Calu3 (cell line): ENCODE measurements at regions not wholly inside any gene's neighbourhood (a gene's known extent, or its start where the extent isn't known, plus 50 kb on each side); places are given as distances from the start of the nearest gene placed in this dataset.
"Not testable (repeated sequence)": the region's sequence is repeated elsewhere in the genome, so short reads cannot be mapped to it uniquely, and the experiment has no call there.

Experiments
- BruUV-seq: library from RNA; stranded (reverse); fragments of 400-500 nt; replicated peaks from 2 replicates; lab custom pipeline; 2021; lab: Mats Ljungman, UMichigan
- CTCF ChIA-PET: fragments of 300-600 bp; sonication (Branson Sonifier 250); formaldehyde crosslinking; loops from one replicate; lab custom pipeline; 2022; ENCODE audit warnings: antibody characterized with exemption; lab: Charles Lee
- DNase-seq: peaks from one replicate; pipeline ENCODE4 v3.0.0; 2022
- H3K27ac Mint-ChIP-seq: one replicate; pipeline ENCODE4 v1.8.0; 2022; ENCODE audit warnings: mixed read lengths; ENCODE audit not compliant: unreplicated experiment
- H3K27me3 Mint-ChIP-seq: one replicate; pipeline ENCODE4 v1.8.0; 2022; ENCODE audit warnings: mixed read lengths; ENCODE audit not compliant: unreplicated experiment
- H3K36me3 Mint-ChIP-seq: one replicate; pipeline ENCODE4 v1.8.0; 2022; ENCODE audit warnings: mild to moderate bottlenecking, moderate library complexity, mixed read lengths; ENCODE audit not compliant: insufficient read depth, unreplicated experiment
- H3K4me1 Mint-ChIP-seq: one replicate; pipeline ENCODE4 v1.8.0; 2022; ENCODE audit warnings: mild to moderate bottlenecking, low read depth, mixed read lengths; ENCODE audit not compliant: unreplicated experiment
- H3K4me3 Mint-ChIP-seq: one replicate; pipeline ENCODE4 v1.8.0; 2022; ENCODE audit warnings: mild to moderate bottlenecking, low read depth, moderate library complexity, mixed read lengths; ENCODE audit not compliant: unreplicated experiment
- H3K9me3 Mint-ChIP-seq: one replicate; pipeline ENCODE4 v1.8.0; 2022; ENCODE audit warnings: low read depth, mixed read lengths; ENCODE audit not compliant: unreplicated experiment
- CTCF ChIP-seq: fragments of 200-600 bp; IDR thresholded peaks from one replicate; pipeline ENCODE4 v1.8.0; 2022; ENCODE audit warnings: antibody characterized with exemption; ENCODE audit not compliant: unreplicated experiment
- intact Hi-C: fragments of 100-400 bp; cut with micrococcal nuclease; formaldehyde crosslinking; loops from one replicate; pipeline ENCODE4 v1.10.0; 2022; ENCODE audit not compliant: unreplicated experiment

GRCh38 chr21:14616380-14617039, 70.4 kb upstream of the SAMSN1 start:
- CTCF ChIA-PET = no interaction called here
- no peaks in the 10 kb centered on the region for H3K4me1 Mint-ChIP-seq
- no peaks in the 10 kb centered on the region for H3K27me3 Mint-ChIP-seq
- no peak for TF ChIP-seq CTCF
- intact Hi-C loops = no loop called here
- no peak overlapping the region for H3K4me3 Mint-ChIP-seq
- H3K27ac Mint-ChIP-seq = no peak overlapping the region
- no TSS peak for BruUV-seq
- no peaks in the 10 kb centered on the region for H3K9me3 Mint-ChIP-seq
- no peaks in the 10 kb centered on the region for H3K36me3 Mint-ChIP-seq
- DNase-seq = no peak

GRCh38 chr21:14615359-14615974, 69.4 kb upstream of the SAMSN1 start:
- no peaks in the 10 kb centered on the region for H3K27me3 Mint-ChIP-seq
- no peak for TF ChIP-seq CTCF
- no peak overlapping the region for H3K4me3 Mint-ChIP-seq
- intact Hi-C loops = no loop called here
- no peak for DNase-seq
- H3K4me1 Mint-ChIP-seq = peaks cover 3% of the 10 kb centered on the region
- peaks cover 2% of the 10 kb centered on the region for H3K36me3 Mint-ChIP-seq
- no TSS peak for BruUV-seq
- no peak overlapping the region for H3K27ac Mint-ChIP-seq
- CTCF ChIA-PET = no interaction called here
- H3K9me3 Mint-ChIP-seq = no peaks in the 10 kb centered on the region

GRCh38 chr21:14614287-14614686, 68.2 kb upstream of the SAMSN1 start:
- intact Hi-C loops = no loop called here

GRCh38 chr21:14613486-14614224, 67.5 kb upstream of the SAMSN1 start:
- intact Hi-C loops = no loop called here
- Mint-ChIP-seq H3K36me3 (peaks cover 5% of the 10 kb centered on the region), H3K27ac (no peak overlapping the region), H3K9me3 (no peaks in the 10 kb centered on the region), H3K4me3 (no peak overlapping the region), H3K27me3 (no peaks in the 10 kb centered on the region), H3K4me1 (peaks cover 9% of the 10 kb centered on the region)
- no peak for TF ChIP-seq CTCF
- BruUV-seq = no TSS peak
- CTCF ChIA-PET = no interaction called here
- DNase-seq = no peak

More at GRCh38 chr21:14614287-14614686, 68.2 kb upstream of the SAMSN1 start:
- DNase-seq = no peak
- H3K27ac Mint-ChIP-seq = no peak overlapping the region
- H3K36me3 Mint-ChIP-seq = peaks cover 5% of the 10 kb centered on the region
- no peak for TF ChIP-seq CTCF
- no peak overlapping the region for H3K4me3 Mint-ChIP-seq
- BruUV-seq = no TSS peak
- CTCF ChIA-PET = no interaction called here
- H3K9me3 Mint-ChIP-seq = no peaks in the 10 kb centered on the region
- no peaks in the 10 kb centered on the region for H3K27me3 Mint-ChIP-seq
- H3K4me1 Mint-ChIP-seq = peaks cover 9% of the 10 kb centered on the region

- H3K4me1 Mint-ChIP-seq, H3K27ac Mint-ChIP-seq, CTCF ChIA-PET, intact Hi-C loops, BruUV-seq, H3K27me3 Mint-ChIP-seq, H3K4me3 Mint-ChIP-seq, H3K9me3 Mint-ChIP-seq, H3K36me3 Mint-ChIP-seq: not testable (repeated sequence)
- peak; percentile 1 for DNase-seq
Observed at GRCh38 chr21:14610119-14610518, 64.0 kb upstream of the SAMSN1 start.
